Heart left ventricle (tissue), 13 donors: ENCODE measurements at regions not wholly inside any gene's neighbourhood (a gene's known extent, or its start where the extent isn't known, plus 50 kb on each side); places are given as distances from the start of the nearest gene placed in this dataset.

ENCODE experiments used
- CTCF ChIP-seq, 12 donors: fragments of 200-600 bp; sonication (generic) in 4 of 12; IDR thresholded peaks; one replicate each; pipeline versions ENCODE4 v1.5.0 to v1.8.0; 2018 to 2022; ENCODE audit warnings: antibody characterized with exemption in 12 of 12, mild to moderate bottlenecking in 5 of 12
- POLR2A ChIP-seq, 2 donors: fragments of 450-650 bp; IDR thresholded peaks; one replicate each; pipeline ENCODE4 v1.6.1; 2017; ENCODE audit warnings: antibody characterized with exemption in 2 of 2, mild to moderate bottlenecking in 2 of 2, moderate library complexity in 2 of 2
- donor health status: ischemic (EF 13 %, LVEDD 7.1; RV severe dilation, severe dysfunction).
- donor health status: DM: no; HTN: yes; CAD: no.
- donor health status: DM: no; HTN: no; CAD: no.
- donor health status: ischemic (EF 25% LVEDD 6.9; RV normal size, moderate dysfunction).
- donor health status: ischemic (EF 25% LVEDD 5.7; RV mildly dilated, moderate dysfunction).
- donor health status: ischemic (EF 35%, LVEDD 5.7; RV mildly dilated, moderate dysfunction).
- donor health status: nonischemic (EF 11% LVEDD 7.7; RV severe dilation, severe dysfunction).
- donor health status: DM: yes; HTN: yes; CAD: no.
- donor health status: PGD.
- donor health status: ischemic (EF 29% LVEDD 5.4; RV normal size, mild dysfunction).
- donor health status: nonischemic (EF 23%, LVEDD 6.1; RV moderate dilation, normal function).

DNA sequence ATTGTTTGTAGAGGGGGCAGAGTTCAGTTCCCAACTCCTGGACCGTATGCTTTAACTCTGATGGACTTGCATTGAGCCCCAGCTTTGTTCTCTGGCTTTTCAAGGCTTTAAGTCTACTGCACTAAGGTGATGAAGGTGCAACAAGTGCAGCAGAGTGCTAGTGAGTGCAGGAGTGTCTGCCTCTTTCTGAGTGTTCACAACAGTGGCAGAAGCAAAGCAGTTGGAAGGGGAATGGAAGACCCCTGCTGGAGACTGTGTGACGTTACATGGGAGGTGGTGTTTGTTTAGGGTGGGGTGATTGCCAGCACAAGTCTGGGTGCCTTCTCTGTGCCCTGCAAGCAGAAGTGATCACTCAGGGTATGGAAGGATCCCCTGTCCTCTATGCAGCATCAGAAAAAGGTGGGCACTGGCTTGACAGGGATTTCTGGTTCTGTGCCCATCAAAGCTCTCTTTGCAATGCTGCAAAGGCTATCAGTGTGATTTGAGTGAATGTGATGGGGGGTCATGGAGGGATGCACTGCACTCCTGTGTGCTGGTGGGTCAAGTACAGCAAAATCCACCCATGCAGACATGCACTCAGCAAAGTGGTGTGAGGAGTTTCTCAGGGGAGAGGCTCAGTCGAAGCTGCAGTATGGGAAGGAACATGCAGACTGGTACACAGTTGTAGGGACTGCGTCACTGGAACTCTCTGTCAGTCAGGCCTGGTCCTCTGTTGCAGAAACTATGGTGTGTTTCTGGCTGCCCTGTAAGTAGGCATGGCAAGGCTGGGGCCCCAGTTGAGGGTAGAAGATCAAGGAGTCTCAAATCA, 70.9 kb upstream of the UGT2B7 start:
- TF ChIP-seq CTCF (IDR thresholded peaks at IDR 0.05) (no peak), POLR2A (IDR thresholded peaks at IDR 0.05) (no peak)
